ENCODE measurements at regions not wholly inside any gene's neighbourhood (a gene's known extent, or its start where the extent isn't known, plus 50 kb on each side); places are given as distances from the start of the nearest gene placed in this dataset.

- no peak for DNase-seq (ENCODE audit: low read depth, low spot score)
- no peak overlapping the region for H3K4me3 ChIP-seq (ENCODE audit: low read depth, low read length)
- in situ Hi-C loops (cut with HindIII; ENCODE audit: low sequenced_read_pairs) = no loop called here
- TF ChIP-seq, protein P1, sequence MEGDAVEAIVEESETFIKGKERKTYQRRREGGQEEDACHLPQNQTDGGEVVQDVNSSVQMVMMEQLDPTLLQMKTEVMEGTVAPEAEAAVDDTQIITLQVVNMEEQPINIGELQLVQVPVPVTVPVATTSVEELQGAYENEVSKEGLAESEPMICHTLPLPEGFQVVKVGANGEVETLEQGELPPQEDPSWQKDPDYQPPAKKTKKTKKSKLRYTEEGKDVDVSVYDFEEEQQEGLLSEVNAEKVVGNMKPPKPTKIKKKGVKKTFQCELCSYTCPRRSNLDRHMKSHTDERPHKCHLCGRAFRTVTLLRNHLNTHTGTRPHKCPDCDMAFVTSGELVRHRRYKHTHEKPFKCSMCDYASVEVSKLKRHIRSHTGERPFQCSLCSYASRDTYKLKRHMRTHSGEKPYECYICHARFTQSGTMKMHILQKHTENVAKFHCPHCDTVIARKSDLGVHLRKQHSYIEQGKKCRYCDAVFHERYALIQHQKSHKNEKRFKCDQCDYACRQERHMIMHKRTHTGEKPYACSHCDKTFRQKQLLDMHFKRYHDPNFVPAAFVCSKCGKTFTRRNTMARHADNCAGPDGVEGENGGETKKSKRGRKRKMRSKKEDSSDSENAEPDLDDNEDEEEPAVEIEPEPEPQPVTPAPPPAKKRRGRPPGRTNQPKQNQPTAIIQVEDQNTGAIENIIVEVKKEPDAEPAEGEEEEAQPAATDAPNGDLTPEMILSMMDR (IDR thresholded peaks at IDR 0.05; ENCODE audit: low read depth, low read length) = no peak
These were observed 192.2 kb downstream of the PCDH17 start for GRCh38 chr13:57823704-57824103.

GRCh38 chr13:57824121-57824520 lies 192.6 kb downstream of the PCDH17 start:
- DNase-seq (ENCODE audit: low read depth, low spot score) = no peak
- in situ Hi-C loops (cut with HindIII; ENCODE audit: low sequenced_read_pairs) = no loop called here
- H3K4me3 ChIP-seq (ENCODE audit: low read depth, low read length) = no peak overlapping the region
- TF ChIP-seq, protein P1 (IDR thresholded peaks at IDR 0.05; ENCODE audit: low read depth, low read length) = no peak

- in situ Hi-C loops (cut with HindIII; ENCODE audit: low sequenced_read_pairs) = no loop called here
- TF ChIP-seq, protein P1 (IDR thresholded peaks at IDR 0.05; ENCODE audit: low read depth, low read length) = no peak
- no peak for DNase-seq (ENCODE audit: low read depth, low spot score)
- H3K4me3 ChIP-seq (ENCODE audit: low read depth, low read length) = no peak overlapping the region
These were observed 193.5 kb downstream of the PCDH17 start for GRCh38 chr13:57825066-57825465.

DNA sequence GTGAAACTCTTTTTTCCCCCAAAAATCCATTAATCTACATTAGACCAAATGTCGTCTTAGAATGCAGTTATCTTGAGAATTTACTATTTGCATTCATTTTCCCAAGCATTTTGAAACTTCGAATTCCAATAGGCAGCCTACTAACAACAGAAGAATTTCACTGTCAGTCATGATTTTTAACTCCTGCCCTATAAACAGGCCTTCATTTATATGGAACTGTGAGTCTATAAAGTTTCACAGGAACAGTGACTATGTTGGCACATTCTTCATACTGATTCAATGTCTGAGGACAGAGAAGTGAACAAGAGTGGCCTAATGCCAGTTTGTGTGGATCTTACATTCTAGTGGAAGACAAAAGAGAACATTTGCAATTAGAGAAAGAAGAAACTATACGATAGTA lies 198.0 kb downstream of the PCDH17 start:
- in situ Hi-C loops (cut with HindIII; ENCODE audit: low sequenced_read_pairs) = no loop called here
- no peak for DNase-seq (ENCODE audit: low read depth, low spot score)
- TF ChIP-seq, protein P1 (IDR thresholded peaks at IDR 0.05; ENCODE audit: low read depth, low read length) = no peak
- no peak overlapping the region for H3K4me3 ChIP-seq (ENCODE audit: low read depth, low read length)

DNA sequence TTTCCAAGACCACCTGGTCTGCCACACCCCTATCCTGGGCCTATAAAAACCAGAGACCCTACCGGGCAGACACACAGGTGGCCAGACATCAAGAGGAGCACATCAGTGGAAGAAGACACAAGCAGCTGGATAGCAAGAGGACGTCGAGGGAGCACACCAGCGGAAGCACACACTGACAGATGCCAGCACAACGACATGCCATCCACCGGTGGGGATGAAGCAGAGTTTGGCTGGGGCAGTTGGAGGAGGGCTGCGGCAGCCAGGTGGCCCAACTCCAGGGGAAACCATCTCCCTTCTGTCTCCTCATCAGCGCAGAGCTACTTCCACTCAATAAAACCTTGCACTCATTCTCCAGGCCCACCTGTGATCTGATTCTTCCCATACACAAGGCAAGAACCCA lies 200.6 kb downstream of the PCDH17 start:
- DNase-seq (ENCODE audit: low read depth, low spot score) = no peak
- H3K4me3 ChIP-seq (ENCODE audit: low read depth, low read length) = no peak overlapping the region
- in situ Hi-C loops (cut with HindIII; ENCODE audit: low sequenced_read_pairs) = no loop called here
- TF ChIP-seq, protein P1 (IDR thresholded peaks at IDR 0.05; ENCODE audit: low read depth, low read length) = no peak

GRCh38 chr13:57837801-57838200 lies 206.3 kb downstream of the PCDH17 start:
- no peak for DNase-seq (ENCODE audit: low read depth, low spot score)
- TF ChIP-seq, protein P1 (IDR thresholded peaks at IDR 0.05; ENCODE audit: low read depth, low read length) = no peak

DNA sequence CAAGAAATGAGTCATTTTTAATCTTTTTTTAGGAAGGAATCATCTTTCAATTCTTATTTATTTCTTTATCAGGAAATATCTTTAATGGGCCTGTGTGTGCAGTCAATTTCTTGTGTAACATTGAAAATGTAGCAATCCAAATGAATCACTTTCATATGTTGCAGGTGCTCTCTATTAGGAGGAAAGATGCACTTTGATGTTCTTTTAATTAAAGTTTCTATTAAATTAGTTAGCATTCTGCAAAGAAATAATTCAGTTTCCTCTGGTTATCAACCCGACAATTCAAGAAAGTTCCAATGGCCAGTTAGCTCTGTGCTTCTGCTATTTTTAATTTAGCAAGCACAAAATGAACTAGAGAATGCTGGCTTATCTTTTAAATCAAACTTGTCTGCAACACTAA lies 212.0 kb downstream of the PCDH17 start:
- in situ Hi-C loops (cut with HindIII; ENCODE audit: low sequenced_read_pairs) = no loop called here
- no peak overlapping the region for H3K4me3 ChIP-seq (ENCODE audit: low read depth, low read length)
- DNase-seq (ENCODE audit: low read depth, low spot score) = no peak
- TF ChIP-seq, protein P1 (IDR thresholded peaks at IDR 0.05; ENCODE audit: low read depth, low read length) = no peak

More at GRCh38 chr13:57837801-57838200, 206.3 kb downstream of the PCDH17 start:
- in situ Hi-C loops (cut with HindIII; ENCODE audit: low sequenced_read_pairs) = no loop called here
- no peak overlapping the region for H3K4me3 ChIP-seq (ENCODE audit: low read depth, low read length)
